ENCODE measurements at regions not wholly inside any gene's neighbourhood (a gene's known extent, or its start where the extent isn't known, plus 50 kb on each side); places are given as distances from the start of the nearest gene placed in this dataset.

- H3K27me3 ChIP-seq (ENCODE audit: control insufficient read depth, insufficient read depth, low read length): no peaks in the 10 kb centered on the region
- H3K27ac ChIP-seq (ENCODE audit: low read length): no peak overlapping the region
- POLR2A ChIA-PET: no interaction called here
- H3K4me1 ChIP-seq (ENCODE audit: control insufficient read depth, insufficient read depth, low read length): no peaks in the 10 kb centered on the region
- no peak overlapping the region for H3K4me3 ChIP-seq (ENCODE audit: low read depth in 2 of 2, low read length in 2 of 2)
- in situ Hi-C loops (cut with HindIII; ENCODE audit: low pct_unique_long_range_greater_than_20kb, low sequenced_read_pairs) (no loop called here), intact Hi-C loops (cut with micrococcal nuclease; ENCODE audit: unreplicated experiment) (no loop called here)
- no TSS peak for BruUV-seq (replicated peaks)
- H3K36me3 ChIP-seq (ENCODE audit: control insufficient read depth, insufficient read depth, low read length): no peaks in the 10 kb centered on the region
- no peak for DNase-seq (ENCODE audit: low read depth, low spot score)
- TF ChIP-seq, protein P1, sequence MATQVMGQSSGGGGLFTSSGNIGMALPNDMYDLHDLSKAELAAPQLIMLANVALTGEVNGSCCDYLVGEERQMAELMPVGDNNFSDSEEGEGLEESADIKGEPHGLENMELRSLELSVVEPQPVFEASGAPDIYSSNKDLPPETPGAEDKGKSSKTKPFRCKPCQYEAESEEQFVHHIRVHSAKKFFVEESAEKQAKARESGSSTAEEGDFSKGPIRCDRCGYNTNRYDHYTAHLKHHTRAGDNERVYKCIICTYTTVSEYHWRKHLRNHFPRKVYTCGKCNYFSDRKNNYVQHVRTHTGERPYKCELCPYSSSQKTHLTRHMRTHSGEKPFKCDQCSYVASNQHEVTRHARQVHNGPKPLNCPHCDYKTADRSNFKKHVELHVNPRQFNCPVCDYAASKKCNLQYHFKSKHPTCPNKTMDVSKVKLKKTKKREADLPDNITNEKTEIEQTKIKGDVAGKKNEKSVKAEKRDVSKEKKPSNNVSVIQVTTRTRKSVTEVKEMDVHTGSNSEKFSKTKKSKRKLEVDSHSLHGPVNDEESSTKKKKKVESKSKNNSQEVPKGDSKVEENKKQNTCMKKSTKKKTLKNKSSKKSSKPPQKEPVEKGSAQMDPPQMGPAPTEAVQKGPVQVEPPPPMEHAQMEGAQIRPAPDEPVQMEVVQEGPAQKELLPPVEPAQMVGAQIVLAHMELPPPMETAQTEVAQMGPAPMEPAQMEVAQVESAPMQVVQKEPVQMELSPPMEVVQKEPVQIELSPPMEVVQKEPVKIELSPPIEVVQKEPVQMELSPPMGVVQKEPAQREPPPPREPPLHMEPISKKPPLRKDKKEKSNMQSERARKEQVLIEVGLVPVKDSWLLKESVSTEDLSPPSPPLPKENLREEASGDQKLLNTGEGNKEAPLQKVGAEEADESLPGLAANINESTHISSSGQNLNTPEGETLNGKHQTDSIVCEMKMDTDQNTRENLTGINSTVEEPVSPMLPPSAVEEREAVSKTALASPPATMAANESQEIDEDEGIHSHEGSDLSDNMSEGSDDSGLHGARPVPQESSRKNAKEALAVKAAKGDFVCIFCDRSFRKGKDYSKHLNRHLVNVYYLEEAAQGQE (IDR thresholded peaks at IDR 0.05; ENCODE audit: insufficient read depth in 1 of 2, low read depth in 2 of 2, low read length in 1 of 2): no peak
- ATAC-seq: no peak
- CTCF ChIA-PET: no interaction called here
- H3K9me3 ChIP-seq (ENCODE audit: control insufficient read depth, insufficient read depth, low read depth, low read length): no peaks in the 10 kb centered on the region
These were observed 456.8 kb downstream of the TRIML1 start for GRCh38 chr4:188596021-188596420.

DNA sequence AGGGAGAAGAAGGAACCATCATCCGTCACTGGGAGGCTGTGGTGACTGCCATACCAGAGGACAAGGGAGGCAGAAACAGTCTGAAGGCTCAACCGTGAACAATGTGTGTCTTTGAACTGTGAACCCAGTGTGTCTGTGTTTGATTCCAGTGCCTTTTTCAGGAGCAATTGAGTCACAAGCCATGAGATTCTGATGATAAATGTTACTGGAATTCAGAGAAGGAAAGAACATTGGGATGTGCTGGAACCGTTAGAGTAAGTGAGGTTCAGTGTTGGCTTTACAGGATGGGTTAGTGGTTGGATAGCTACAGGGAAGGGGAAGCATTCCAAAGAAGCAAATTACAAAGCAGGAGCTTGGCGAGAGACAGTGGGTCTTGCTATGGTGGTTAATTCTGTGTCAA is 464.4 kb downstream of the TRIML1 start:
- H3K27ac ChIP-seq (ENCODE audit: low read length): no peak overlapping the region
- DNase-seq (ENCODE audit: low read depth, low spot score) (no peak), ATAC-seq (no peak)
- H3K36me3 ChIP-seq (ENCODE audit: control insufficient read depth, insufficient read depth, low read length): no peaks in the 10 kb centered on the region
- H3K27me3 ChIP-seq (ENCODE audit: control insufficient read depth, insufficient read depth, low read length): no peaks in the 10 kb centered on the region
- H3K9me3 ChIP-seq (ENCODE audit: control insufficient read depth, insufficient read depth, low read depth, low read length): no peaks in the 10 kb centered on the region
- H3K4me1 ChIP-seq (ENCODE audit: control insufficient read depth, insufficient read depth, low read length): no peaks in the 10 kb centered on the region
- intact Hi-C loops (cut with micrococcal nuclease; ENCODE audit: unreplicated experiment): no loop called here
- no peak overlapping the region for H3K4me3 ChIP-seq (ENCODE audit: low read depth in 2 of 2, low read length in 2 of 2)
- in situ Hi-C loops (cut with HindIII; ENCODE audit: low pct_unique_long_range_greater_than_20kb, low sequenced_read_pairs): no loop called here
- no peak for TF ChIP-seq CTCF (IDR thresholded peaks at IDR 0.05)
- TF ChIP-seq TCF7L2 (IDR thresholded peaks at IDR 0.05; ENCODE audit: low read depth, low read length): no peak
- TF ChIP-seq, protein P1 (IDR thresholded peaks at IDR 0.05; ENCODE audit: insufficient read depth in 1 of 2, low read depth in 2 of 2, low read length in 1 of 2): no peak
- no peak for TF ChIP-seq POLR2AphosphoS5 (IDR thresholded peaks at IDR 0.05; ENCODE audit: low read depth, low read length)
- TF ChIP-seq SIN3A (IDR thresholded peaks at IDR 0.05; ENCODE audit: borderline replicate concordance, insufficient read depth, low read depth, low read length): no peak
- POLR2A ChIA-PET: no interaction called here
- CTCF ChIA-PET: no interaction called here
- no TSS peak for BruUV-seq (replicated peaks)
